HG02763 (cell line): ENCODE measurements at regions not wholly inside any gene's neighbourhood (a gene's known extent, or its start where the extent isn't known, plus 50 kb on each side); places are given as distances from the start of the nearest gene placed in this dataset.
"Not testable (repeated sequence)": the region's sequence is repeated elsewhere in the genome, so short reads cannot be mapped to it uniquely, and the experiment has no call there.

Source experiments
- ATAC-seq: cut with Tn5 transposase; IDR thresholded peaks from one replicate; pipeline ENCODE4 v1.9.1; 2021; ENCODE audit warnings: mild to moderate bottlenecking, moderate library complexity; ENCODE audit not compliant: unreplicated experiment

DNA sequence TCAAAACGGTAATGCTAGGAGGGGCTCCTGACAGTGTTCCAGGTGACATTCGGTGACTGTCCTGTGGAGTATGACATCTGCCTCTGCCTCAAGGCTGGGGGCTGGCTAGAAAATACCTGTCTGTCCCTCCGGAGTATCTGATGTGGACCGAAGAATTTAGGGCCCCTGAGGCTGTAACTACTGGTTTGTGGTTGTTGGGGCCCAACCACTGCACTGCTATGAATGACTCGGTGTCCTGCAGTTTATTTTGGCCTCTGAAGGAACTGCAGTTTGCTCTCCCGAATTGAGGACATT is 198.9 kb upstream of the CAND1 start:
- ATAC-seq = no peak

GRCh38 chr12:67070604-67071003 is 198.6 kb upstream of the CAND1 start:
- ATAC-seq = no peak

DNA sequence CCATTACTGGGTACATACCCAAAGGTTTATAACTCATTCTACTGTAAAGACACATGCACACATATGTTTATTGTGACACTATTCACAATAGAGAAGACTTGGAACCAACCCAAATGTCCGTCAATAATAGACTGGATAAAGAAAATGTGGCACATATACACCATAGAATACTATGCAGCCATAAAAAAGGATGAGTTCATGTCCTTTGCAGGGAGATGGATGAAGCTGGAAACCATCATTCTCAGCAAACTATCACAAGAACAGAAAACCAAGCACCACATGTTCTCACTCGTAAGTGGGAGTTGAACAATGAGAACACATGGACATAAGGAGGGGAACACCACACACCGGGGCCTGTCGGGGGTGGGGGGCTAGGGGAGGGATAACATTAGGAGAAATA is 196.9 kb upstream of the CAND1 start:
- ATAC-seq = not testable (repeated sequence)

DNA sequence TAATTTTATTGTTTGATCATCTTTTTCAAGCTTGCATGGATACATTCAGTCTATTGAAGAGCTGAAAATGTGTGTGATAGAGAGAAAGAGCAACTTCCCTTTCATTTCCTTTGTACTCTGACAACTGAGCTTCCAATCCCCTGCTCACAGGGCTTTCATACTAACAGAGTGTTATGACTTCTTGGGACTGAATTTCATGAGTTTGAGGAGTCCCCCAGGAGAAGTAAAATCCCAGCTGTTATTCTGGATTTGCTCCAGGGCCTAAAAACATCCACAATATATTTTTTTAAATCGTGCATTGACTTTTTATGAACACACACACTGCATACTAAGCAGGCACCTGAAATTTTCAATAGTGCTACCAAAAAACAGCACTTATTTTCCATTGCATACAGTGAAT is 195.8 kb upstream of the CAND1 start:
- no peak for ATAC-seq

DNA sequence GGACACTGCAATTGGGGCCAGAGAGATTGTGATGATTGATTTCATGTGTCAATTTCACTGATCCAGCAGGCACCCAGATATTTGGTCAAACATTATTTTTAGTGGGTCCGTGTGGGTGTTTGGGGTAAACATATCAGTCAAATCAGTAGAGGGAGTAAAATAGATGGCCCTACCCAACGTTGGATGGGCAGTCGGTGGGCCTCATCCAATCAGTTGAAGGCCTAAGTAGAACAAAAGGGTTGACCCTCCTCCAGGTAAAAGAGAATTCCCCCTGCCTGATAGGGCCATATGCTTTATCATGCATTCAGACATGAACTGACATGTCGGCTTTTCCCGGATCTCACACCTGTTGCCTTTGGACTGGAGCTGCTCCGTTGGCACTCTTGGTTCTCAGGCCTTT is 195.1 kb upstream of the CAND1 start:
- no peak for ATAC-seq

DNA sequence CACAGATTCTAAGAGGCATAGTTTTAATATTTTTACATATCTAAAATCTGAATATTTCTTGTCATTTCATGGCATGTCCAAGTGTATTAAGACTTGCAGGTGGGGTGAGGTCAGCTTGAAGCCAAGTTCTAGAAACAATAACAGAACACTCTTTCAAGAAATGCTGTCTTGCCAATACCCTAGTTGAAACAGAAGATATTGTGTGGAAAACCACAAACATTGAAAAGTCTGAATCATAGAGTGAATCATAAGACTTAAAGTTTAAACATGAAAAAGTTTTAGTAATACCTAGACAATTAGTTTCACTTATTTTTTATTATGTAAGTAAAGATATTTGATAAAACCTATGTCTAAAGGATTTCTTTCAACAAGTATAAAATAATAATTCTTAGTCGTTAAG is 191.5 kb upstream of the CAND1 start:
- no peak for ATAC-seq

DNA sequence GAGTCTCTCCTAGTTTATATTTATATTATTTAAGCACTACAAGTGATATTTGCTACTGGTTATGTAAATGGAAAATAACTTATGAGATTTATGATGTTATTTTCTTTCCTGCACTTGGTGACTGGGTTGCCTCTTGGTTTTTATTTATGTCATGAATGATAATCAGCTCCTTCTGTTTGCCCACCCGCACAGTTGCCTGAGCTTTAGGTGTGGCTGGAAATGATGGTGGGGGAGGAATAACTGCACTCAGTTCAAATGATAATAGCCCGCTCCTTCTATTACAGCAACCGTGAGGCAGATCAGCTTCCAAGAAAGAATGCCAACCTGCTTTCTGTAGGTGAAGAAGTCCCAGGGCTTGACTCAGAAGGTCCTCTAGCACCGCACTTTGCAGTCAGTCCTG is 190.2 kb upstream of the CAND1 start:
- ATAC-seq = no peak

GRCh38 chr12:67080637-67081036 is 188.5 kb upstream of the CAND1 start:
- ATAC-seq = no peak

GRCh38 chr12:67082221-67082620 is 186.9 kb upstream of the CAND1 start:
- no peak for ATAC-seq

DNA sequence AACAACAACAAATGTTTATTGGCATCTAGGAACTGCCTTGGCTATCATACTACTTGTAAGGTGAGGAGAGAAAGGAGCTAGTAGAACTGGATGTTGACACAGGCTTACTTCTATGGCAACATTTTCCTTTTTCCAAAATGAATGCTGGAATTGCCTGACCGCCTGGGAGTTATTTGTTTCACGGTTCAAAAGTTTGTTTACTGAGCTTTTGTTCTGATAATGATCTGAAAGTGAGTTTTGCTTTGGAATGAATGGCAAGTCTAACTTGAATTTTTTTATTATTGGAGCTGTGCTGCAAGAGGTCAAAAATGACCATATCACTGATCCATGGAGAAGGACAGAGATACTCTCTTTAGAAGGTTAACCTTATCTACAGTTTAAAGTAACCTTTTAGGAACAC is 183.5 kb upstream of the CAND1 start:
- no peak for ATAC-seq

GRCh38 chr12:67086116-67086515 is 183.0 kb upstream of the CAND1 start:
- ATAC-seq = no peak

DNA sequence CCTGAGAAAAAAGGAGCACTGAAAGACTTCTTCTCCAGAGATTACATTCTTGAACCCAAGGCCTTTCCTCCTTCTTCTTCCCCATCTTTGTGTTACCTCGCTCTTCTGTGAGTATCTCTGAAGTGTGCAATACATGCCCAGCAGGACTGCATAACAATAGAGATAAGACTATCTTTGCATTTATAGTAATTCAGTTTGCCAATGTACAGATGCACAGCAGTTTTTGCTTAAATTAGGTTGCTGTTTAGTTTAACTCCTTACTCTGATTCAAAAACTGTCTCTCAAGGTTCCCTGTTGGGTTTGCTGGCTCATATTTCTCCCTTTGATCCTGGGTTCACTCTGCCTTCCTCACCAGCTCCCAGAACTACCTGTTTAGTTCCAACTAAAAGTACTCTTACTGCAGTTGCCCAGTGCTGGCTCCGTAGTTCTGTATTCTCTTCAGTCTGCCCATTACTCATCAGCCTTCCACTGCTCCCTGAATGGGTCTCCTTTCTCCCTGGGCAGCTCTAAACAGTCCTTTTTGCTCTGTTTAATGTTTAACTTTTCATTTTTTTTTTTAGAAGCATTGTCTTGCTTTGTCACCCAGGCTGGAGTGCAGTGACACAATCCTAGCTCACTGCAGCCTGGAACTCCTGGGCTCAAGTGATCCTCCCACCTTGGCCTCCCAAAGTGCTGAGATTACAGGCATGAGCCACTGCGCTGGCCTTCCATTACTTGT is 180.6 kb upstream of the CAND1 start:
- ATAC-seq = no peak

- no peak for ATAC-seq
Measured at GRCh38 chr12:67091204-67091603, 178.0 kb upstream of the CAND1 start.

GRCh38 chr12:67091678-67092077 is 177.5 kb upstream of the CAND1 start:
- ATAC-seq = no peak

GRCh38 chr12:67092934-67093333 is 176.2 kb upstream of the CAND1 start:
- ATAC-seq = not testable (repeated sequence)

GRCh38 chr12:67096533-67097318 is 172.4 kb upstream of the CAND1 start:
- ATAC-seq = no peak

DNA sequence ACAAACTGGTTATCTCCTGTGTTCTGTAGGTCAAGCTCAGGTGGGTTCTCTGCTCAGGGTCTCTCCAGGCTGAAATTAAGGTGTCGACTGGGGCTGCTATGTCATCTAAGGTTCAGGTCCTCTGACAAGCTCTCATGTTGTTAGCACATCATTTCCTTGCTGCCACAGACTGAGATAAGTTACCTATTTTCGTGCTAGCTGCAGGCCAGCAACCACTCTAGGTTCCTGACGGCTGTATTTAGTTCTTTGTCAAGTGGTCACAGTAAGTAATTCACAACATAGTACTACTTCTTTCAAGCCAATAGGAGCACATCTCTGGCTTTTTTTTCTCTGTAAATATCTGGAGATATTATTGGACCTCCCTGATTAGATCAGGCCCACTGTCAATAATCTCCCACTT is 169.3 kb upstream of the CAND1 start:
- no peak for ATAC-seq

- no peak for ATAC-seq
Measured at GRCh38 chr12:67103521-67103920, 165.6 kb upstream of the CAND1 start.

- no peak for ATAC-seq
Measured at GRCh38 chr12:67107235-67107634, 161.9 kb upstream of the CAND1 start.

GRCh38 chr12:67107751-67108269 is 161.3 kb upstream of the CAND1 start:
- no peak for ATAC-seq

GRCh38 chr12:67110345-67110744 is 158.8 kb upstream of the CAND1 start:
- ATAC-seq = not testable (repeated sequence)

GRCh38 chr12:67111182-67111581 is 158.0 kb upstream of the CAND1 start:
- no peak for ATAC-seq
